NB4 (cell line): ENCODE measurements at regions not wholly inside any gene's neighbourhood (a gene's known extent, or its start where the extent isn't known, plus 50 kb on each side); places are given as distances from the start of the nearest gene placed in this dataset.

Experiments used
- DNase-seq: peaks from one replicate; pipeline ENCODE4 v3.0.0; 2010; ENCODE audit warnings: low read depth
- H3K4me3 ChIP-seq: one replicate; pipeline ENCODE4 v1.5.1; 2011; ENCODE audit warnings: mild to moderate bottlenecking, low read depth, low read length, moderate library complexity
- MYC ChIP-seq: IDR thresholded peaks from 2 replicates; pipeline ENCODE4 v1.6.1; 2011; ENCODE audit warnings: low read depth, low read length
- POLR2A ChIP-seq: IDR thresholded peaks from 2 replicates; pipeline ENCODE4 v1.6.1; 2011; ENCODE audit warnings: mild to moderate bottlenecking; ENCODE audit not compliant: insufficient read length; ENCODE audit errors: extremely low read depth
- TF ChIP-seq, protein P1 (sequence below): IDR thresholded peaks from 2 replicates; pipeline ENCODE4 v1.6.1; 2011; ENCODE audit warnings: low read depth, low read length
- TF ChIP-seq, protein P2 (sequence below): IDR thresholded peaks from one replicate; pipeline ENCODE4 v1.5.1; 2012; ENCODE audit warnings: low read depth, low read length

DNA sequence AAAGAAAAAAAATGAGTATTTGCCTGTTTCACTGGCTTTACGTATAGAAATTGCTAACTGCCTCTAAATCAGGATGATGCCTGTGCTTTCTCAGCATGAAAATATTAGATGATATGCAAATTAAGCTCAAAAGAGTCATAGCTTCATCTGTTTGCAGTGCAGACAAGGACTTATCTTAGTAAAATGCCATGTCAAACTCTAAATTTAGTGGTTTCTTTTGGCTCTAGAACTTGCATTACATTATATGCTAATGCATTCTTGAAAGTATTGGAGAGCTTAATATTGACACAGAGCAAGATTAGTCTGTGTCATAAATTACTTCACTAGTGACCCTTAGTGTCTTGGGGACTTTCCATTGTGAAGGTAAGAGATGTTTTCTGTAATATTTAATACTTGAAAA, 1109.1 kb upstream of the NRXN1 start:
- TF ChIP-seq, protein P1, sequence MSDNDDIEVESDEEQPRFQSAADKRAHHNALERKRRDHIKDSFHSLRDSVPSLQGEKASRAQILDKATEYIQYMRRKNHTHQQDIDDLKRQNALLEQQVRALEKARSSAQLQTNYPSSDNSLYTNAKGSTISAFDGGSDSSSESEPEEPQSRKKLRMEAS = no peak
- TF ChIP-seq, protein P2, sequence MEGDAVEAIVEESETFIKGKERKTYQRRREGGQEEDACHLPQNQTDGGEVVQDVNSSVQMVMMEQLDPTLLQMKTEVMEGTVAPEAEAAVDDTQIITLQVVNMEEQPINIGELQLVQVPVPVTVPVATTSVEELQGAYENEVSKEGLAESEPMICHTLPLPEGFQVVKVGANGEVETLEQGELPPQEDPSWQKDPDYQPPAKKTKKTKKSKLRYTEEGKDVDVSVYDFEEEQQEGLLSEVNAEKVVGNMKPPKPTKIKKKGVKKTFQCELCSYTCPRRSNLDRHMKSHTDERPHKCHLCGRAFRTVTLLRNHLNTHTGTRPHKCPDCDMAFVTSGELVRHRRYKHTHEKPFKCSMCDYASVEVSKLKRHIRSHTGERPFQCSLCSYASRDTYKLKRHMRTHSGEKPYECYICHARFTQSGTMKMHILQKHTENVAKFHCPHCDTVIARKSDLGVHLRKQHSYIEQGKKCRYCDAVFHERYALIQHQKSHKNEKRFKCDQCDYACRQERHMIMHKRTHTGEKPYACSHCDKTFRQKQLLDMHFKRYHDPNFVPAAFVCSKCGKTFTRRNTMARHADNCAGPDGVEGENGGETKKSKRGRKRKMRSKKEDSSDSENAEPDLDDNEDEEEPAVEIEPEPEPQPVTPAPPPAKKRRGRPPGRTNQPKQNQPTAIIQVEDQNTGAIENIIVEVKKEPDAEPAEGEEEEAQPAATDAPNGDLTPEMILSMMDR = no peak
- no peak for TF ChIP-seq MYC
- no peak for TF ChIP-seq POLR2A
- no peak for DNase-seq
- H3K4me3 ChIP-seq = no peak overlapping the region

DNA sequence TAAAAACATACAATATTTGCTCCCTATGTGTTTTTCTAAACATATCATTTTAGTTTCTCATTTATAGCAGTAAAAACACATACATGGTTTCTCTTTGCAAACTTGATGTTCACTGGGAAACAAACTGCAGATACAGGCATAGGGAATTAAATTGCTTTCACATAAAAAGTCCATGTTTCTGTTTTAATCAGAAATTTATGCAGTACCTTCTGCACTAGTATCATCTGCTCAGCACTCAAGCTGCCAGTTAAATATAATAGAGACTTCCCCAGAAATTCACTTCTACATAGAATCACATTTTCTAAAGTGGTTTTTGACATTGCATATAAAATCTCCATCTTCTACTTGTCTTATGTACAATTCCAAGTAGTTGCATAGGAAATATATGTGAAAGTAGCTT, 1107.3 kb upstream of the NRXN1 start:
- TF ChIP-seq MYC (no peak), POLR2A (no peak)
- TF ChIP-seq, protein P2 = no peak
- TF ChIP-seq, protein P1 = no peak
- DNase-seq = no peak
- H3K4me3 ChIP-seq = no peak overlapping the region

DNA sequence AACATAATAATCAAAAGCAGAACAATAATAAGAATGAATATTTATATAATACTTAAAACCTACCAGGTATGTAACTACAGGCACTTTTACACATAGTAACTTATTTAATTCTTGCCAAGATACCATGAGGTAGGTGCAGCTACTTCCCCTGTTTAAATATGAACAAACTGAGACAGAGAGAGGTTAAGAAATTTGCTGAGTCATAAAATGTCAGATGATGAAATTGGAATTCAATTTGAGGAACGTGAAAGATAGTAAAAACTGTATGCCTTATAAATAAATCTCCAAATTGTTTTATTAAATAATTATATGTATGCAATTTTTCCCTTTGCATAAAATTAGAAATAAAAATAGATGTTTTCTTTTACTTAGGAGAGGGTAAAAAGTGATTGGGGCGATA, 1103.3 kb upstream of the NRXN1 start:
- DNase-seq = peak; percentile 18
- H3K4me3 ChIP-seq = no peak overlapping the region
- TF ChIP-seq, protein P2 = no peak
- no peak for TF ChIP-seq MYC
- TF ChIP-seq POLR2A = no peak
- TF ChIP-seq, protein P1 = no peak

DNA sequence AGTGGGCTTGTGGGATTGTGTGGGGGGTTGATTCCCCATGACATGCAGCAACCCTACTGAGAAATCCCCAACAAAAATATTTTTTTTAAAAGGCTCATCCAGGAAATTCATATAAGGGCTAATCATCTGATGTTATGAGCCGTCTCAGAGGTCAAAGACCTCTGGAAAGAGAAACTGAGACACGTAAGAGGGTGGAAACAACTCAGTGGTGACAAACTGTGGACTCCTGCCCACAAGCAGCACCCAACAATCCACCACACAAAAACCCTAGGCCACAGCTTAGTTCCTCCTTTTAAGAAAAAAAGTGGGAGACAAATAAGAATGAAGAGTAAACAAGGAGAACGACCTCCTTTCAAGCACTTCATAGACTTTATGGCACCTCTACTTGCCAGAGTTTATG, 1096.1 kb upstream of the NRXN1 start:
- peak; percentile 3 for DNase-seq

DNA sequence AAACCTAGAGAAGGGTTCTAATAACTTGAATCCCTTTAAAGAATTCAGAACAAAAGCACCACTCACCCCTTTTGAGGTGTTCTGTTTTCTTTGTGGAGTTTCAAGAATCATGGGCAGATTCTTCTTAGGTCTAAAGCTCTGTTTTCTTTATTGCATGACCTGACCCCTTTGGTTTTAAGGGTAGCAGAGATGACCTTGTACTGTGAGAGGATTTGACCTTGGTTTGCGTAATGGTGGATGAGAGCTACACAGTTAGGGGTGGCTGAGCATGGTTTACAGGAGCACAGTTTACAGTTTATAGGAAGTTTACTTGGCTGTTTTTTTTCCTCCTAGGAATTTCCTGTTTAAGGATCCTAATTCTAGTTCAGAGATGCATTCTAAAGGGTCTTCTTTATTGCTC, 1095.6 kb upstream of the NRXN1 start:
- TF ChIP-seq, protein P1 = no peak
- TF ChIP-seq, protein P2 = no peak
- TF ChIP-seq MYC (no peak), POLR2A (no peak)
- DNase-seq = no peak
- no peak overlapping the region for H3K4me3 ChIP-seq

More for the DNA sequence above, 1096.1 kb upstream of the NRXN1 start:
- TF ChIP-seq MYC (no peak), POLR2A (no peak)
- TF ChIP-seq, protein P1 = no peak
- TF ChIP-seq, protein P2 = no peak
- no peak overlapping the region for H3K4me3 ChIP-seq

DNA sequence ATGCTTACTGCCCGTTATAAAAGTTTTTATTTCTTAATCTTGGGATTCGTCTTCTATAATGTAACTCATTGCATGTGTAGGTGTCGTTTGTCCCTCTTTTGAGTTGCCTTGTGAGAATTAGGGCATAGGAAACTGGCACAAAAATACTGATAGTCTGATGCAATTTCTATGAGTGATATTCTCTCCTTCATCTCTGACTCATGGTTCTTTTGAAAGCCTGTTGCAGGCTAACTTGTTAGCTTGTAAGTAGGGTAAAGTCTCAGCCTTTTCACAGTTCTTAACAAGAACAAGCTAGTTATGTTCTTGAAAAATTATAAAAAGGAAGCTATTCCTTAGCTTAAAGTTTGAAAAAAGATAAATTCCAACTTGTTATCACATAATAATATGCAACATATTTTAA, 1085.4 kb upstream of the NRXN1 start:
- TF ChIP-seq, protein P2 = no peak
- TF ChIP-seq MYC (no peak), POLR2A (no peak)
- TF ChIP-seq, protein P1 = no peak
- no peak for DNase-seq
- no peak overlapping the region for H3K4me3 ChIP-seq
